Transverse colon (tissue), 4 donors: ENCODE measurements at regions not wholly inside any gene's neighbourhood (a gene's known extent, or its start where the extent isn't known, plus 50 kb on each side); places are given as distances from the start of the nearest gene placed in this dataset.

Experiments
- CTCF ChIP-seq, 5 experiments: fragments of 200-600 bp in 3 of 5; fragments of 450-650 bp in 2 of 5; sonication (generic) in 3 of 5; IDR thresholded peaks; 1 replicate in 2 of 5; 2 replicates in 3 of 5; pipeline ENCODE4 v1.5.1; 2016 to 2017; ENCODE audit warnings: antibody characterized with exemption in 5 of 5, inconsistent platforms in 3 of 5, mild to moderate bottlenecking in 2 of 5, moderate library complexity in 1 of 5
- EP300 ChIP-seq: sonication (generic); formaldehyde crosslinking; IDR thresholded peaks from one replicate; pipeline ENCODE4 v1.6.1; 2017; ENCODE audit warnings: antibody characterized with exemption, low read depth
- POLR2A ChIP-seq: fragments of 450-650 bp; IDR thresholded peaks from one replicate; pipeline ENCODE4 v1.6.1; 2016; ENCODE audit warnings: antibody characterized with exemption, mild to moderate bottlenecking, moderate library complexity
- POLR2AphosphoS5 ChIP-seq, 3 donors: sonication (generic); formaldehyde crosslinking; IDR thresholded peaks; one replicate each; pipeline ENCODE4 v1.6.1; 2016; ENCODE audit warnings: antibody characterized with exemption in 3 of 3

- TF ChIP-seq CTCF (IDR thresholded peaks at IDR 0.05): no peak
- TF ChIP-seq POLR2AphosphoS5 (IDR thresholded peaks at IDR 0.05): no peak
- no peak for TF ChIP-seq POLR2A
- TF ChIP-seq EP300: no peak
Measured at GRCh38 chr2:114046866-114047435, 157.1 kb downstream of the ACTR3 start.
